NOMO-1 treated with DMSO at 0.1 percent for 48 hours (cell line): ENCODE measurements at regions not wholly inside any gene's neighbourhood (a gene's known extent, or its start where the extent isn't known, plus 50 kb on each side); places are given as distances from the start of the nearest gene placed in this dataset.

ENCODE experiments used
- DNase-seq: peaks from one replicate; lab custom pipeline; 2025; ENCODE audit not compliant: unreplicated experiment; lab: John Stamatoyannopoulos, UW

GRCh38 chr5:173718469-173718868 lies 102.0 kb upstream of the BOD1 start:
- DNase-seq = no peak

DNA sequence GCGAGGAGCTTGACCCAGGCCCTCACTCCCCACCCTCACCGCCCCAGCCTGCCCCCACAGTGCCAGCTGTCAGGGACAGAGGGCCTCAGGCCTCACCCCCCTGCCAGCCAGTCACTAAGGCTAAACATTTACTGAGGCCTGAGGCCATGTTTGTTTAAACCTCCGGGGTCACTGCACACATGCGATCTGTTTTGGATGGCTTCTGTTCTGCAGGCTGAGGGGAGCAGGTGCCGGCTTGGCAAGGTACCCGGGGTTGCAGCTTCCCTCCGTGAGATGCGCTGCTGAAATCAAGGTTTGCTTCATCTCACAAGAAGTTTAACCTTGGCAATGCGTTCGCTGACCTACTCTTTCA lies 103.3 kb upstream of the BOD1 start:
- DNase-seq = no peak

GRCh38 chr5:173720286-173720952 lies 104.0 kb upstream of the BOD1 start:
- no peak for DNase-seq

- DNase-seq = no peak
Observed at GRCh38 chr5:173720953-173721600, 104.6 kb upstream of the BOD1 start.

DNA sequence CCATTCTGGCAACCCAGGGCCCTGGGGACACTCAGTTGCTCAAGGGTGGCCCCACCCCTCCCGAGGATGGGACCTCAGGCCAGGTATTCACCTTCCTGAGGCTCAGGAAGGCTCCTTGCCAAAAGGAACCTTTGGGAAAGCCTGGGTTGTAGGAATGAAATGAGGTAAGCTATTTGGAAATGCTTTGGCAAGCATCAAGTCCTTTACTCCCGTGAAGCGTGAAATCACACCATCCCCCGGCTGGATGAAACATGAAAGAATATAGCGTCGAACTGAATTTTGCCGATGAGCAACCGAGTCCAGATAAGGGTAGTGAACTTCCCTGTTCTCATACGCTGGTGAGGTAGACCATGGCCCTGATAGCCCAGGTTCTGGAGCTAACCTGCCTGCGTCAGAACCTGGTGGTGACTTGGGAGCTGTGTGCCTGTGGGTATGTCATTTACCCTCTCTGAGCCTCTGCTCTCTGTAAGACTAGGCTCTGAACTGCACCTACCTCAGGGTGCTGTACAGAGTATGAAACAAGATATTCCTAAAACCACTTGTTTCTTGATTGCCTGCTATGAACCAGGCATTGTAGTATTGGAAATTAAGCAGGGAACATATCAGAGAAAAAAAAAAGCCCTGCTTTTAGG lies 105.3 kb upstream of the BOD1 start:
- no peak for DNase-seq

GRCh38 chr5:173726846-173727557 lies 110.6 kb upstream of the BOD1 start:
- DNase-seq = no peak

DNA sequence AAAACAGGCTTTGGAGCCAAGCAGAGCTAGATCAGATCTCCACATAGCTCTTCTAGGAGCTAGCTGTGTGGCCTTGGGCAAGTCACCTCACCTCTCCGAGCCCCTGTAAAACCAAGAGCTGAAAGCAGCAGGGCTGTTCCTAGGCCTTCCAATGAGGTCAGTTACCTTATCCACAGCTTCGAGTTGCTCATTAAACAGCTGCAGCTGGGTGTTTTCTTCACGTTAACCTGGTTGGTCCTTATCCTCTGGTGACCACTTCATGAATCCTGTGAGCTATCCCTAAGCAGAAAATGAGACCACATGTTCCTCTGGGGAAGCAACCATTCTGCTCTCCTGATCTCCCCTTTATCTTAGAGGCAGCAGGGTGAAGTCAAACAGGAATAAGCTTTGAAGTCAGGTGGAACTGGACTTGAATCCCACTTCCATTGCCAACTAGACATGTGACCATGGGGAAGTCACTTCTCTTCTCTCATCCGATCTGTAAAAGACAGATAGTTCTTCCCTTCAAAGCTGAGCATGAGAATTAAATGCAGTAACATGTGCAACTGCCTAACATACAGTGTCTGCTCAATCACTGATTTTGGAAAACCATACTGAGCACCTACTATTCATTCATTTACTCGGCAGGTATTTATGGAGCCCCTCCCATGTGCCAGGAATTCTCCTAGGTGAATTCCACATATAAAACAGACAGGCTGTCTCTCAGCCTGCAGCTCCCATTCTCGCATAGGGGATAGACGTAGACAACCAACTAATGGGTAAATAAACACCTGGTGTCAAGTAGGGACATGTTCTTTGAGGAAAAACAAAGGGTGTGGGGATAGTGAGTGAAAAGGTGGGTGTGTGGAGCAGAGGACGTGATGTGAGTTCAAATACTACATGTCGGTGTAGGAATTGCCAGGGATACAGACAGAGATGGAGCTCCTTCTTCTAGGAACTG lies 111.7 kb upstream of the BOD1 start:
- DNase-seq = no peak

DNA sequence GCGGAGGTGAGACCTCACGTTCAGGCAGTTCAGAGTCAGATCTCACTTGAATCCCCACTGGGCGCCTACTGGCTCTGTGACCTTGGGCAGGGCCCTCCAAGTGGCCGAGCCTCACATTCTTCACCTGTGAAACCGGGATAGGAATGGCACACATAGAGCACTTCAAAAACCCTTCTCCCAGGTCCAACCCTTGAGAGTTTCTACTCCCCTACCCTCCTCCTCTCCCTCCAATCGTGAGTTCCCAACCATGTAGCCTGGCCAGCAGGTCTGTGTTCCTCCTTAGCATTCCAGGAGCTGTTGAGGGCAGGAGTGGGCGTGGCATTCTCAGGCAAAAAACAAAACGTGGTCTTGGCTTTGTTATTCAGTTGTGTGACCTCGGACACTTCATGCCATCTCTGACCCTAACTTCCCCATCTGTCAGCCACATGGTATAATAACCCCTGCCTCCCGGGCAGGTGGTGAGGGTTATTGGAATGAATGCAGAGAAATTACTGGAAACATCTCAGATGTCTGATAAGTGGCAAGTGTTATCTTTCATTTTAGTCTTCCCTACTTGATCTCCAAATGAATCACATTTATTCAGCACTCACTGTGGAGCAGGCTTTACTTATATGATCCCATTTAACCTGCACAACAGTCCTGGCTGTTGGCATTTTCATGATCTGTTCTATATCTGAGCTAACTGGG lies 112.8 kb upstream of the BOD1 start:
- DNase-seq = no peak

- no peak for DNase-seq
Observed at GRCh38 chr5:173730632-173731298, 114.3 kb upstream of the BOD1 start.

DNA sequence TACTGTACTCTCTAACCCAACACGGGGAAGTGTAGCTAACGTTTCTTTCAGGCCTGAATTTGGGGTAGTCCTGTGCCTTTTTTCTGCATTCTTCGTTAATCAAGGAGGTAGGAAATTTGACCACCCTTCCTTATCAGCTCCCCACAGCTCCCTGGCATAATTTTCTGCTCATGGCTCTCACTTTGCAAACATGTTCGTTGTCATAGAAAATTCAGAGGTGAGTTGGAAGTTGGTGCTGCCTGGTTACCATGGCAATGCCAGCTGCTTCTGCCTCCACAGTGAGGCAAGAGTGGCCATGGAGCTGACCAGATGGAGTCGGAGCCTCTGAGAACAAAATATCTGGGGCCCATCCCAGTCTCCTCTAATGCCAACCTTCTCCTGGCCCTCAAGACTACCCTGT lies 116.6 kb upstream of the BOD1 start:
- DNase-seq = no peak

GRCh38 chr5:173733425-173733824 lies 117.0 kb upstream of the BOD1 start:
- DNase-seq = no peak

- DNase-seq = no peak
Observed at GRCh38 chr5:173733831-173734501, 117.5 kb upstream of the BOD1 start.

GRCh38 chr5:173734716-173735115 lies 118.3 kb upstream of the BOD1 start:
- no peak for DNase-seq

DNA sequence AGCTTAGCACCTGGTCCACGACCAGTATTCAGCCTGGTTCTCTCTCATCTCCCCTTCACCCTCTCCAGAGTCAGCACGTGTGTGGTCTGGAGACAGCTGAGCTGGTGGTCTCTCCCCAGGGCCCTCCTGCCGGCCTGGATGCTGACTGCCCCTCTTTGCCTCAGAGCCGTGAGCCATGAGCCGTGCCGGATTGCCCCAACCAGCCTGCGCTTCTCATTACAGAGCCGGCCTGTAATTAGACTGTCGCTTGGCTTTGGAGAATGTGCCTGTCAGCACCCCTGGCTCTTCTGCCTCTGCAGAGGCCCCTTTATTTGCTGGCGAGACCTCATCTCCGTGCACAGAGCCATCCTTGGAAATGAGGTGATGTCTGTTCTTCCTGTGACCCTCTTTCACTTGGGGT lies 118.7 kb upstream of the BOD1 start:
- DNase-seq = no peak

- no peak for DNase-seq
Observed at GRCh38 chr5:173735691-173736090, 119.2 kb upstream of the BOD1 start.

DNA sequence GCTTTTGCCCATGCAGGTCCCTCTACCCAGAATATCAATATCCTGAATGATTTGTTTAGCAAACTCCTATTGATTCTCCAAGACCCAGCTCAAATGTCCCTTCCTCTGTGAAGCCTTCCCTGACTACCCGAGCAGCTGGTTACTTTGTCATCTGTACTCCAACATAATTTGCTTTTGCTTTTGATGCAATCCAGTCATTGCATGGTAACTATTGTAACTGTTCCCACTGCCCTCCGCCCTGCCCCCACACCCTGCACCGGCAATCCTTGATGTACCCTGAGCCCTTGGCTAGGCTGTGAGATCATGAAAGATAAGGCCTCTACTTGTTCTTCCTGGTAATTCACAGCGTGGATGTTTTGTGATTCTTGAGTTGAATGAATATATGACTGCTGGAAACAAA lies 119.9 kb upstream of the BOD1 start:
- DNase-seq = no peak

DNA sequence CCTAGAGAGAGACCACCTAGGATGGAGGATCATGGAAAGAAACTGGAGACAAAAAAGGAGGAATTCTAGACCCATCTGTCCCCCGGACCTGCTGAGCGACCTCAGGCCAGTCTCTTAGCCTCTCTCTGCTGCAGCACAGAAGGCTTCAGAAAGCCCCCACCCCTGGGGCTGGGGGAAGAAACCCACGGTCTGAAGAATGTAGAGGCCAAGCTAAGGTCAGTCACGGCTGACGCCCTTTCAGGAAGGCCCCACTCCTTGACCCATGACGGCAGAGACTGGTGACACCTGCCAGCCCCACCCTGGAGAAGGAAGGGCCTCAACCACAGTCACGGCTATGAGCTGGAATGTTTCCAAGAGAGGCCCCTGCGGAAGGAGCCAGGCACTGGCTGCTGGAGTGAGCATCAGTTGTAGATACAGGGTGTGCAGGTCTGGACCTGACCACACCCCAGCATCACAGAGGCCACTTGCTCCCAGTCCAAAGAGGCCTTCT lies 120.5 kb upstream of the BOD1 start:
- no peak for DNase-seq

GRCh38 chr5:173739741-173740140 lies 123.3 kb upstream of the BOD1 start:
- DNase-seq = no peak

GRCh38 chr5:173740400-173740799 lies 124.0 kb upstream of the BOD1 start:
- DNase-seq = no peak
